Ishikawa (cell line): ENCODE measurements at regions not wholly inside any gene's neighbourhood (a gene's known extent, or its start where the extent isn't known, plus 50 kb on each side); places are given as distances from the start of the nearest gene placed in this dataset.

Source experiments
- CEBPB ChIP-seq: IDR thresholded peaks from 2 replicates; pipeline ENCODE4 v1.6.1; 2012
- CREB1 ChIP-seq: IDR thresholded peaks from 2 replicates; pipeline ENCODE4 v1.6.1; 2012; ENCODE audit warnings: low read depth
- EGR1 ChIP-seq: IDR thresholded peaks from 2 replicates; pipeline ENCODE4 v1.6.1; 2012
- EP300 ChIP-seq: IDR thresholded peaks from 2 replicates; pipeline ENCODE4 v1.6.1; 2012; ENCODE audit warnings: borderline replicate concordance
- FOXM1 ChIP-seq: IDR thresholded peaks from 2 replicates; pipeline ENCODE4 v1.6.1; 2012; ENCODE audit warnings: low read depth, borderline replicate concordance
- NFIC ChIP-seq: IDR thresholded peaks from 2 replicates; pipeline ENCODE4 v1.6.1; 2012
- RAD21 ChIP-seq: IDR thresholded peaks from 2 replicates; pipeline ENCODE4 v1.6.1; 2012; ENCODE audit warnings: low read depth
- TAF1 ChIP-seq: IDR thresholded peaks from 2 replicates; pipeline ENCODE4 v1.6.1; 2012; ENCODE audit warnings: low read depth, mild to moderate bottlenecking
- TEAD4 ChIP-seq: IDR thresholded peaks from 2 replicates; pipeline ENCODE4 v1.6.1; 2012
- YY1 ChIP-seq: IDR thresholded peaks from 2 replicates; pipeline ENCODE4 v1.6.1; 2012; ENCODE audit warnings: low read depth
- ZBTB7A ChIP-seq: IDR thresholded peaks from 2 replicates; pipeline ENCODE4 v1.6.1; 2012; ENCODE audit warnings: low read depth
- TF ChIP-seq, protein P1 (sequence below): IDR thresholded peaks from 2 replicates; pipeline ENCODE4 v1.6.1; 2012; ENCODE audit warnings: low read depth, mild to moderate bottlenecking
- TF ChIP-seq, protein P2 (sequence below): IDR thresholded peaks from 2 replicates; pipeline ENCODE4 v1.6.1; 2012
- TF ChIP-seq, protein P3 (sequence below): IDR thresholded peaks from 2 replicates; pipeline ENCODE4 v1.6.1; 2012

DNA sequence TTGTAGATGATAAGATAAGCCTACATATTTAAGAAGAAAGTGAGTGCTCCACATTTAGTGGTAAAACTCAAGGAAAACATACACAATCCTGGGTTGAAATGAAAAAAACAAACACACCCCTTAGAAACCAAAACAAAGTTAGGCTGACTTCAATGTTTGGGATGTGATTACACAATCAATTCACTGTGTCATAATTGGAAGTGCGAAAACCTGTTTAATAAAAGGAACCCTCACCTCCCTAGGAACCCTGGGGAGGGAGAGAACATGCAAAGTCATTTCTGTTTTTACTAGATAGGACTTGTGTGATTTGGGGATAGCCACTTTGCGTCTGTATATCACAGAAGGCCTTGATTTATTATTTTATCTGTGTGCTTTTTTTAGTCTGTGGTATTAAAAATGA is 275.0 kb downstream of the NFKBIZ start:
- TF ChIP-seq, protein P1, sequence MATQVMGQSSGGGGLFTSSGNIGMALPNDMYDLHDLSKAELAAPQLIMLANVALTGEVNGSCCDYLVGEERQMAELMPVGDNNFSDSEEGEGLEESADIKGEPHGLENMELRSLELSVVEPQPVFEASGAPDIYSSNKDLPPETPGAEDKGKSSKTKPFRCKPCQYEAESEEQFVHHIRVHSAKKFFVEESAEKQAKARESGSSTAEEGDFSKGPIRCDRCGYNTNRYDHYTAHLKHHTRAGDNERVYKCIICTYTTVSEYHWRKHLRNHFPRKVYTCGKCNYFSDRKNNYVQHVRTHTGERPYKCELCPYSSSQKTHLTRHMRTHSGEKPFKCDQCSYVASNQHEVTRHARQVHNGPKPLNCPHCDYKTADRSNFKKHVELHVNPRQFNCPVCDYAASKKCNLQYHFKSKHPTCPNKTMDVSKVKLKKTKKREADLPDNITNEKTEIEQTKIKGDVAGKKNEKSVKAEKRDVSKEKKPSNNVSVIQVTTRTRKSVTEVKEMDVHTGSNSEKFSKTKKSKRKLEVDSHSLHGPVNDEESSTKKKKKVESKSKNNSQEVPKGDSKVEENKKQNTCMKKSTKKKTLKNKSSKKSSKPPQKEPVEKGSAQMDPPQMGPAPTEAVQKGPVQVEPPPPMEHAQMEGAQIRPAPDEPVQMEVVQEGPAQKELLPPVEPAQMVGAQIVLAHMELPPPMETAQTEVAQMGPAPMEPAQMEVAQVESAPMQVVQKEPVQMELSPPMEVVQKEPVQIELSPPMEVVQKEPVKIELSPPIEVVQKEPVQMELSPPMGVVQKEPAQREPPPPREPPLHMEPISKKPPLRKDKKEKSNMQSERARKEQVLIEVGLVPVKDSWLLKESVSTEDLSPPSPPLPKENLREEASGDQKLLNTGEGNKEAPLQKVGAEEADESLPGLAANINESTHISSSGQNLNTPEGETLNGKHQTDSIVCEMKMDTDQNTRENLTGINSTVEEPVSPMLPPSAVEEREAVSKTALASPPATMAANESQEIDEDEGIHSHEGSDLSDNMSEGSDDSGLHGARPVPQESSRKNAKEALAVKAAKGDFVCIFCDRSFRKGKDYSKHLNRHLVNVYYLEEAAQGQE, result no peak
- TF ChIP-seq CEBPB (no peak), ZBTB7A (no peak), RAD21 (no peak), NFIC (no peak), TEAD4 (no peak), YY1 (no peak), FOXM1 (no peak), EGR1 (no peak), EP300 (no peak), CREB1 (no peak), TAF1 (no peak)
- TF ChIP-seq, protein P2, sequence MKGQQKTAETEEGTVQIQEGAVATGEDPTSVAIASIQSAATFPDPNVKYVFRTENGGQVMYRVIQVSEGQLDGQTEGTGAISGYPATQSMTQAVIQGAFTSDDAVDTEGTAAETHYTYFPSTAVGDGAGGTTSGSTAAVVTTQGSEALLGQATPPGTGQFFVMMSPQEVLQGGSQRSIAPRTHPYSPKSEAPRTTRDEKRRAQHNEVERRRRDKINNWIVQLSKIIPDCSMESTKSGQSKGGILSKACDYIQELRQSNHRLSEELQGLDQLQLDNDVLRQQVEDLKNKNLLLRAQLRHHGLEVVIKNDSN, result no peak
- TF ChIP-seq, protein P3, sequence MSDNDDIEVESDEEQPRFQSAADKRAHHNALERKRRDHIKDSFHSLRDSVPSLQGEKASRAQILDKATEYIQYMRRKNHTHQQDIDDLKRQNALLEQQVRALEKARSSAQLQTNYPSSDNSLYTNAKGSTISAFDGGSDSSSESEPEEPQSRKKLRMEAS, result no peak
